H1 (cell line): ENCODE measurements at regions not wholly inside any gene's neighbourhood (a gene's known extent, or its start where the extent isn't known, plus 50 kb on each side); places are given as distances from the start of the nearest gene placed in this dataset.

Source experiments
- CTCF ChIA-PET: fragments of 300-600 bp; sonication (Branson Sonifier 250); formaldehyde crosslinking; loops from one replicate; lab custom pipeline; 2021; ENCODE audit not compliant: partially characterized antibody; lab: Charles Lee
- POLR2A ChIA-PET: fragments of 300-600 bp; sonication (Branson Sonifier 250); formaldehyde crosslinking; loops from one replicate; lab custom pipeline; 2021; ENCODE audit warnings: inconsistent platforms; ENCODE audit not compliant: partially characterized antibody; lab: Charles Lee
- DNase-seq, 2 experiments: peaks; one replicate each; pipeline versions ENCODE4 v3.0.0 to v3.0.0-alpha.2; 2010 to 2022; ENCODE audit warnings: low spot score in 2 of 2, low read depth in 1 of 2, mixed read lengths in 1 of 2
- FAIRE-seq: peaks from 2 replicates; lab custom pipeline; 2011; peaks lifted over from hg19 to GRCh38; lab: Jason Lieb, UNC
- H2AFZ ChIP-seq: 2 replicates; pipeline ENCODE4 v1.8.1; 2012; ENCODE audit warnings: low read length, inconsistent platforms
- H2AK5ac ChIP-seq: 2 replicates; pipeline ENCODE4 v1.6.1; 2013; ENCODE audit warnings: low read depth, low read length
- H2BK120ac ChIP-seq: replicated peaks from 2 replicates; pipeline ENCODE3; 2013; ENCODE audit warnings: low read depth, low read length, inconsistent platforms
- H2BK12ac ChIP-seq: 2 replicates; pipeline ENCODE4 v1.6.1; 2013; ENCODE audit warnings: low read depth, low read length
- H2BK15ac ChIP-seq: 2 replicates; pipeline ENCODE4 v1.6.1; 2013; ENCODE audit warnings: low read length
- H2BK20ac ChIP-seq: 2 replicates; pipeline ENCODE4 v1.6.1; 2013; ENCODE audit warnings: low read length
- H2BK5ac ChIP-seq: 2 replicates; pipeline ENCODE4 v1.6.1; 2013; ENCODE audit warnings: low read depth, low read length
- H3K14ac ChIP-seq: 2 replicates; pipeline ENCODE4 v1.6.1; 2013; ENCODE audit warnings: inconsistent platforms; ENCODE audit not compliant: insufficient read length
- H3K18ac ChIP-seq: 2 replicates; pipeline ENCODE4 v1.6.1; 2013; ENCODE audit warnings: low read length; ENCODE audit errors: extremely low read depth
- H3K23ac ChIP-seq: 2 replicates; pipeline ENCODE4 v1.6.1; 2013; ENCODE audit warnings: inconsistent platforms; ENCODE audit not compliant: insufficient read length
- H3K23me2 ChIP-seq: 2 replicates; pipeline ENCODE4 v1.6.1; 2013; ENCODE audit warnings: low read depth, low read length
- H3K27ac ChIP-seq: 2 replicates; pipeline ENCODE4 v1.6.1; 2011; ENCODE audit warnings: low read depth, low read length, inconsistent platforms
- H3K27me3 ChIP-seq, 4 experiments: replicated peaks in 1 of 4; 1 replicate in 1 of 4; 2 replicates in 3 of 4; pipeline versions ENCODE4 v1.6.1 to v1.8.1; 2011 to 2013; ENCODE audit warnings: low read length in 3 of 4, mild to moderate bottlenecking in 3 of 4, inconsistent platforms in 2 of 4, mixed read lengths in 2 of 4, moderate library complexity in 1 of 4; ENCODE audit not compliant: control insufficient read depth in 3 of 4, insufficient read depth in 3 of 4; ENCODE audit errors: extremely low read depth in 1 of 4
- H3K36me3 ChIP-seq, 4 experiments: 2 replicates each; pipeline versions ENCODE4 v1.6.1 to v1.8.1; 2011 to 2013; ENCODE audit warnings: mild to moderate bottlenecking in 4 of 4, low read length in 3 of 4, moderate library complexity in 2 of 4, control low read depth in 1 of 4, inconsistent platforms in 1 of 4; ENCODE audit not compliant: insufficient read depth in 4 of 4, control insufficient read depth in 2 of 4
- H3K4ac ChIP-seq: replicated peaks from 2 replicates; pipeline ENCODE3; 2013; ENCODE audit warnings: low read length, low read depth, mixed read lengths, inconsistent platforms; ENCODE audit not compliant: insufficient read length
- H3K4me1 ChIP-seq, 4 experiments: replicated peaks in 1 of 4; 1 replicate in 1 of 4; 2 replicates in 3 of 4; pipeline versions ENCODE4 v1.6.1 to v1.8.1; 2011 to 2013; ENCODE audit warnings: low read length in 3 of 4, inconsistent platforms in 2 of 4, mixed read lengths in 1 of 4; ENCODE audit not compliant: insufficient read depth in 4 of 4, control insufficient read depth in 3 of 4
- H3K4me2 ChIP-seq, 2 experiments: 2 replicates each; pipeline versions ENCODE4 v1.6.1 to v1.8.1; 2011 to 2013; ENCODE audit warnings: low read depth in 2 of 2, low read length in 2 of 2, control low read depth in 1 of 2, inconsistent platforms in 1 of 2, mild to moderate bottlenecking in 1 of 2; ENCODE audit not compliant: insufficient read depth in 1 of 2
- H3K4me3 ChIP-seq, 4 experiments: fragments of 200-600, 300-600 bp in 1 of 4; sonication (generic), shearing (Covaris generic), sonication (Bioruptor Twin) in 1 of 4; 2 replicates each; pipeline versions ENCODE4 v1.5.1 to v1.8.1; 2011 to 2016; ENCODE audit warnings: low read length in 4 of 4, low read depth in 3 of 4, control low read depth in 2 of 4, inconsistent platforms in 2 of 4, mild to moderate bottlenecking in 2 of 4, mixed read lengths in 1 of 4, moderate library complexity in 1 of 4; ENCODE audit not compliant: insufficient read depth in 2 of 4; ENCODE audit errors: extremely low read depth in 1 of 4
- H3K56ac ChIP-seq: replicated peaks from 2 replicates; pipeline ENCODE3; 2013; ENCODE audit warnings: low read depth, mild to moderate bottlenecking, mixed read lengths, low read length, inconsistent platforms; ENCODE audit not compliant: insufficient read length
- H3K79me1 ChIP-seq: 2 replicates; pipeline ENCODE4 v1.6.1; 2013; ENCODE audit warnings: low read depth, low read length, control low read depth
- H3K79me2 ChIP-seq, 2 experiments: 2 replicates each; pipeline versions ENCODE4 v1.6.1 to v1.8.1; 2012 to 2013; ENCODE audit warnings: low read length in 2 of 2, mild to moderate bottlenecking in 2 of 2, inconsistent platforms in 1 of 2; ENCODE audit not compliant: insufficient read depth in 2 of 2, control insufficient read depth in 1 of 2
- H3K9ac ChIP-seq, 4 experiments: replicated peaks in 1 of 4; 1 replicate in 1 of 4; 2 replicates in 3 of 4; pipeline versions ENCODE4 v1.6.1 to v1.8.1; 2011 to 2013; ENCODE audit warnings: low read depth in 3 of 4, low read length in 3 of 4, control low read depth in 2 of 4, mild to moderate bottlenecking in 2 of 4, moderate library complexity in 2 of 4, inconsistent platforms in 1 of 4; ENCODE audit errors: extremely low read depth in 1 of 4
- H3K9me3 ChIP-seq, 2 experiments: 2 replicates each; pipeline versions ENCODE4 v1.6.1 to v1.8.1; 2012 to 2013; ENCODE audit warnings: mild to moderate bottlenecking in 2 of 2, moderate library complexity in 2 of 2, control low read depth in 1 of 2, inconsistent platforms in 1 of 2, low read depth in 1 of 2, low read length in 1 of 2, mixed read lengths in 1 of 2; ENCODE audit not compliant: insufficient read depth in 2 of 2
- H4K20me1 ChIP-seq, 2 experiments: replicated peaks in 1 of 2; 2 replicates each; pipeline versions ENCODE3 to v1.8.1; 2011 to 2013; ENCODE audit warnings: inconsistent platforms in 2 of 2, low read length in 2 of 2, mild to moderate bottlenecking in 1 of 2; ENCODE audit not compliant: insufficient read depth in 2 of 2, control insufficient read depth in 1 of 2
- H4K5ac ChIP-seq: 2 replicates; pipeline ENCODE4 v1.6.1; 2013; ENCODE audit warnings: low read length, low read depth, mixed read lengths, inconsistent platforms; ENCODE audit not compliant: insufficient read length
- H4K8ac ChIP-seq: 2 replicates; pipeline ENCODE4 v1.8.0; 2013; ENCODE audit warnings: mild to moderate bottlenecking, moderate library complexity, low read length, inconsistent platforms; ENCODE audit not compliant: insufficient read depth; ENCODE audit errors: extremely low read depth
- H4K91ac ChIP-seq: replicated peaks from 2 replicates; pipeline ENCODE3; 2013; ENCODE audit warnings: low read length, mixed read lengths, inconsistent platforms; ENCODE audit not compliant: insufficient read length
- BACH1 ChIP-seq: IDR thresholded peaks from 2 replicates; pipeline ENCODE4 v1.6.1; 2012; ENCODE audit warnings: low read length, improper control_type of control experiment
- CBX5 ChIP-seq: fragments of 300-800, 300-1000 bp; sonication (generic); IDR thresholded peaks from 2 replicates; pipeline ENCODE4 v1.7.1; 2016; ENCODE audit warnings: antibody characterized with exemption, low read length, low read depth
- SAP30 ChIP-seq: fragments of 300-600 bp; sonication (generic); IDR thresholded peaks from 2 replicates; pipeline ENCODE4 v1.7.1; 2012; ENCODE audit warnings: low read length, moderate library complexity, mild to moderate bottlenecking, inconsistent platforms; ENCODE audit not compliant: insufficient read depth, insufficient replicate concordance
- WGBS, 2 experiments: shearing (Covaris generic) in 1 of 2; methylation state at CpG; one replicate each; pipeline versions ENCODE4 v1.1.6 to v1.1.7; 2013 to 2015; ENCODE audit warnings: low lambda C conversion rate in 2 of 2, mixed read lengths in 2 of 2, inconsistent platforms in 1 of 2, low coverage in 1 of 2, missing lambda C conversion rate in 1 of 2; ENCODE audit not compliant: insufficient replicate concordance in 2 of 2, insufficient coverage in 1 of 2, insufficient read length in 1 of 2; ENCODE audit errors: extremely low coverage in 1 of 2, missing lambda C conversion rate in 1 of 2; 5-methylcytosine and 5-hydroxymethylcytosine counted together
- TF ChIP-seq, protein P1 (sequence below), 3 experiments: IDR thresholded peaks; 1 replicate in 2 of 3; 2 replicates in 1 of 3; pipeline versions ENCODE4 v1.5.1 to v1.6.1; 2011; ENCODE audit warnings: low read length in 3 of 3, mild to moderate bottlenecking in 3 of 3, inconsistent platforms in 2 of 3, low read depth in 1 of 3, moderate library complexity in 1 of 3; ENCODE audit not compliant: insufficient read depth in 1 of 3; ENCODE audit errors: control extremely low read depth in 1 of 3

- no peak overlapping the region for H3K4me2 ChIP-seq
- H2BK5ac ChIP-seq = no peak overlapping the region
- no peak overlapping the region for H3K14ac ChIP-seq
- H3K4me3 ChIP-seq = no peak overlapping the region
- no peak overlapping the region for H3K4ac ChIP-seq
- no peak overlapping the region for H2BK20ac ChIP-seq
- no peak overlapping the region for H4K8ac ChIP-seq
- H3K23ac ChIP-seq = no peak overlapping the region
- no peaks in the 10 kb centered on the region for H3K27me3 ChIP-seq
- H3K23me2 ChIP-seq = no peaks in the 10 kb centered on the region
- H3K9ac ChIP-seq = no peak overlapping the region
- H4K5ac ChIP-seq = no peak overlapping the region
- CTCF ChIA-PET = interaction anchor here (1.0 to 5.2 kb wide), 17 partner anchors 10 to 213 kb away, joined by 3 to 29 read pairs (median 4); no protein-coding TSS in a partner anchor
- TF ChIP-seq BACH1 = no peak
- TF ChIP-seq, protein P1, sequence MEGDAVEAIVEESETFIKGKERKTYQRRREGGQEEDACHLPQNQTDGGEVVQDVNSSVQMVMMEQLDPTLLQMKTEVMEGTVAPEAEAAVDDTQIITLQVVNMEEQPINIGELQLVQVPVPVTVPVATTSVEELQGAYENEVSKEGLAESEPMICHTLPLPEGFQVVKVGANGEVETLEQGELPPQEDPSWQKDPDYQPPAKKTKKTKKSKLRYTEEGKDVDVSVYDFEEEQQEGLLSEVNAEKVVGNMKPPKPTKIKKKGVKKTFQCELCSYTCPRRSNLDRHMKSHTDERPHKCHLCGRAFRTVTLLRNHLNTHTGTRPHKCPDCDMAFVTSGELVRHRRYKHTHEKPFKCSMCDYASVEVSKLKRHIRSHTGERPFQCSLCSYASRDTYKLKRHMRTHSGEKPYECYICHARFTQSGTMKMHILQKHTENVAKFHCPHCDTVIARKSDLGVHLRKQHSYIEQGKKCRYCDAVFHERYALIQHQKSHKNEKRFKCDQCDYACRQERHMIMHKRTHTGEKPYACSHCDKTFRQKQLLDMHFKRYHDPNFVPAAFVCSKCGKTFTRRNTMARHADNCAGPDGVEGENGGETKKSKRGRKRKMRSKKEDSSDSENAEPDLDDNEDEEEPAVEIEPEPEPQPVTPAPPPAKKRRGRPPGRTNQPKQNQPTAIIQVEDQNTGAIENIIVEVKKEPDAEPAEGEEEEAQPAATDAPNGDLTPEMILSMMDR (IDR thresholded peaks at IDR 0.05; ENCODE audit: control extremely low read depth in 1 of 3, insufficient read depth in 1 of 3, low read depth in 1 of 3, low read length in 3 of 3) = no peak
- no peak for TF ChIP-seq SAP30
- TF ChIP-seq CBX5 = no peak
- TF ChIP-seq, all 59 proteins: peak for 0
- FAIRE-seq (no peak), DNase-seq (no peak)
- Histone ChIP-seq H3K9me3 (no peaks in the 10 kb centered on the region), H3K18ac (no peak overlapping the region), H3K27ac (no peak overlapping the region), H2BK120ac (no peak overlapping the region), H2BK15ac (no peak overlapping the region), H3K56ac (no peak overlapping the region), H2AK5ac (no peak overlapping the region), H2AFZ (no peak overlapping the region), H2BK12ac (no peak overlapping the region), H3K79me1 (no peaks in the 10 kb centered on the region), H4K91ac (no peak overlapping the region), H3K4me1 (no peaks in the 10 kb centered on the region; a peak in 1 of 7 replicates), H3K79me2 (no peaks in the 10 kb centered on the region), H4K20me1 (peaks cover 0 to 5% of the 10 kb centered on the region in 2 experiments), H3K36me3 (peaks cover 5 to 35% (median 15%) of the 10 kb centered on the region in 4 experiments; a peak in 6 of 8 replicates)
- whole genome bisulfite sequencing, 2 experiments = 95% methylated on average over 4 of the region's 4 CpGs; no CpG with 5 or more reads in 1 of the 2 experiments
- POLR2A ChIA-PET = interaction anchor here (0.7 to 1.5 kb wide), 4 partner anchors 9 to 205 kb away, joined by 3 to 6 read pairs (median 4); partner anchors contain the start of gene SPPL2C
These were observed 144.7 kb upstream of the CRHR1 start for GRCh38 chr17:45639297-45639849.
